ENCODE measurements at regions not wholly inside any gene's neighbourhood (a gene's known extent, or its start where the extent isn't known, plus 50 kb on each side); places are given as distances from the start of the nearest gene placed in this dataset.

DNA sequence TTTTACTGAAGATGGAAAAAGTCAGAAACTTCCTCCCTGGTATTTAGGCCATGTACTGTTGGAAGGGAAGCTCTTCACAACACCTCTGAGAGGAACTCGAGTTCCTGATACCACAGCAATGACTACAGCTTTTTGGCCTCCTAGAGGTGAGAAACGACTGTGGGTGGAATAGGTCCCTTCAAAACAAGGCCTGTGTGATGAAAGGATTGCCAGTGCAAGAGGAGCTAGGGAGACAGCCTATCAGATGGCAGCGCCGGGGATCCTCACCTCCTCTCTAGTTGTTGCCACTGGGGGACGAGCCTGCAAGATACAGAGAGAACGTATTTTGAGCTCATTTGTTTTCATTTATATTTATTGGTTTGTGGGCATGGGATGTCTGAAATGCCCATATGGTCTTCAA is 187.8 kb upstream of the KCND3 start:
- no peak for TF ChIP-seq POU2F2 (IDR thresholded peaks at IDR 0.05; ENCODE audit: low read depth, low read length)
- no peak for TF ChIP-seq POLR2A (IDR thresholded peaks at IDR 0.05; ENCODE audit: low read depth, low read length)
- no peak for TF ChIP-seq PAX5 (IDR thresholded peaks at IDR 0.05; ENCODE audit: insufficient read depth, low read length, severe bottlenecking)
- no peak for TF ChIP-seq SPI1 (IDR thresholded peaks at IDR 0.05; ENCODE audit: low read depth, low read length)
- TF ChIP-seq TAF1 (IDR thresholded peaks at IDR 0.05; ENCODE audit: low read depth, low read length) = no peak
- TF ChIP-seq POLR2AphosphoS5 (IDR thresholded peaks at IDR 0.05; ENCODE audit: low read depth, low read length) = no peak
- FAIRE-seq = no peak
- no peak for DNase-seq (ENCODE audit: insufficient read length, low spot score)

DNA sequence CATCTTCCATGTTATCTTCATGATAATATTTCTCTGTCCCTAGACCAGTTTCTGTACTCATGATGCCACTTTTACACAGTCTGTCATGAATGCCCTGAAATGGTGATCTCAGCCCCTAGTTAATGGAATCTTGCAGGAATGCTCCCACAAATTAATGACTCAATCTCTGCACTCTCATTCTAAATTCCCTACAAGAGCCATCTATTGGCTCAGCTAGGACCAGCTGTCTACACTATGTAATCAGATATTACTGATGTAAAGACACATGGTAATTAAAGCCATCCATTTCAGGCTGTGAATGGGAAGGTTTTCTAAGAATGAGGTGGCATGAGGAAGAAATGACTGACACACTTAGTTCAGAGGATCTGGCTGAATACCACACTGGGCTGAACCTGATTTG is 199.1 kb upstream of the KCND3 start:
- FAIRE-seq = no peak

DNA sequence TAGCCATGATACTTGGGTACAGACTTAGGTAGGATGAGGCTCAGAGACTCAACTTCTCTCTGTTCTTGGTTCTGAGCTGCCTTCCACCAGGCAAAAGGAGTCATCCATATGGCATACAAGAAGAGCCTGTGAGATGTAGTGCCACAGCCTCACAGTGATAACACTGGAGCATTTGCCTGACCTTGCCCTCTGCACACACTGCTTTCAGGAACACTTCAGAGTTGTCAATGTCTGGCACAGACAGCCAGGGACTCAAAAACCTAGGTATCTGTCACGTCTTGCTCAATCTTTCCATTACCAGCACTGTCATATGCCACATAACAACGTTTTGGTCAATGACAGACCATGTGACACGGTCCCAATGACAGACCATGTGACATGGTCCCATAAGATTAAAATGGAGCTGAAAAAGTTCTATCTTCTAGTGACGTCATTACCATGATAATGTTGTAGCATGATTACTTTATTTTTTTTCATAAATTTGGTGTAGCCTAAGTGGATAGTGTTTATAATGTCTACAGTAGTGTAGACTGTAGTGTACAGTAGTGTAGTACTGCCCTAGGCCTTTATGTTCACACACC is 199.9 kb upstream of the CTTNBP2NL start:
- TF ChIP-seq POU2F2 (IDR thresholded peaks at IDR 0.05; ENCODE audit: low read depth, low read length) = no peak
- no peak for TF ChIP-seq PAX5 (IDR thresholded peaks at IDR 0.05; ENCODE audit: insufficient read depth, low read length, severe bottlenecking)
- no peak for TF ChIP-seq TAF1 (IDR thresholded peaks at IDR 0.05; ENCODE audit: low read depth, low read length)
- no peak for TF ChIP-seq POLR2AphosphoS5 (IDR thresholded peaks at IDR 0.05; ENCODE audit: low read depth, low read length)
- TF ChIP-seq POLR2A (IDR thresholded peaks at IDR 0.05; ENCODE audit: low read depth, low read length) = no peak
- TF ChIP-seq SPI1 (IDR thresholded peaks at IDR 0.05; ENCODE audit: low read depth, low read length) = no peak
- no peak for DNase-seq (ENCODE audit: insufficient read length, low spot score)
- no peak for FAIRE-seq

More for the DNA sequence above, 199.1 kb upstream of the KCND3 start:
- TF ChIP-seq SPI1 (IDR thresholded peaks at IDR 0.05; ENCODE audit: low read depth, low read length) (no peak), PAX5 (IDR thresholded peaks at IDR 0.05; ENCODE audit: insufficient read depth, low read length, severe bottlenecking) (no peak), TAF1 (IDR thresholded peaks at IDR 0.05; ENCODE audit: low read depth, low read length) (no peak), POU2F2 (IDR thresholded peaks at IDR 0.05; ENCODE audit: low read depth, low read length) (no peak), POLR2A (IDR thresholded peaks at IDR 0.05; ENCODE audit: low read depth, low read length) (no peak), POLR2AphosphoS5 (IDR thresholded peaks at IDR 0.05; ENCODE audit: low read depth, low read length) (no peak)
- DNase-seq (ENCODE audit: insufficient read length, low spot score) = no peak

DNA sequence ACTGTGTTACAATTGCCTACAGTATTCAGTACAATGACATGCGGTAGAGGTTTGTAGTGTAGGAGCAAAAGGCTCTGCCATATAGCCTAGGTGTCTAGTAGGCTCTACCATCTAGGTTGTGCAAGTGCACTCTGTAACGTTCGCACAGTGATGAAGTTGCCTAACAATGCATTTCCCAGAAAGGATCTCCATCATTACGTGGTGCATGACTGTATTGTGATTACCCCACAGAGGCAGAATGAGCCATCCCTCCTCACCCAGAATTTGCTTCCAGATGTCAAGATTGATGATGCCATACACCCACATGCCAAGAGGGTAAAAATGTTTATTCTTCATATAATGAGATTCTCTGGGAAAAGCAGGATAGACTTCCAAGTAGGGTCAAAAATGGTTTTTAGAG is 199.3 kb upstream of the CTTNBP2NL start:
- no peak for DNase-seq (ENCODE audit: insufficient read length, low spot score)
- no peak for FAIRE-seq
- no peak for TF ChIP-seq SPI1 (IDR thresholded peaks at IDR 0.05; ENCODE audit: low read depth, low read length)
- no peak for TF ChIP-seq POLR2AphosphoS5 (IDR thresholded peaks at IDR 0.05; ENCODE audit: low read depth, low read length)
- no peak for TF ChIP-seq POU2F2 (IDR thresholded peaks at IDR 0.05; ENCODE audit: low read depth, low read length)
- no peak for TF ChIP-seq TAF1 (IDR thresholded peaks at IDR 0.05; ENCODE audit: low read depth, low read length)
- TF ChIP-seq PAX5 (IDR thresholded peaks at IDR 0.05; ENCODE audit: insufficient read depth, low read length, severe bottlenecking) = no peak
- TF ChIP-seq POLR2A (IDR thresholded peaks at IDR 0.05; ENCODE audit: low read depth, low read length) = no peak

DNA sequence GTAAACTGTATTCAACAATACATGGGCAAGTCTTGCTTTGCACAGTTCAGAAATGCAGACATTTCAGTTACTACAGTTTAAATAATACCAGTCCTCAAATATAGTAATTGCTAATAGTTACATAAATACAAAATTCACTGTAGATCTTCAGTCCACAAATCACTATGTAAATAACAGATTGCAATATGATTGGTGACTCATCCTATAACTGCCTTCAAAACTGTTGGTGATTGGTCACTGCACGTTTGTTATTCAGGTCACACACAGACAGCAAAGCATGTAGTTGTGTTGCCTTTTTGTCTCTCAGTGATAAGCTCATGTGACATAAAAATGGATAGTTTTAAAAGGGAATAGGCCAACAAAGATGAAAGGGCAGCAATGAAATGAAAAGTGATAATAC is 186.5 kb upstream of the CTTNBP2NL start:
- no peak for TF ChIP-seq POU2F2 (IDR thresholded peaks at IDR 0.05; ENCODE audit: low read depth, low read length)
- TF ChIP-seq POLR2AphosphoS5 (IDR thresholded peaks at IDR 0.05; ENCODE audit: low read depth, low read length) = no peak
- TF ChIP-seq SPI1 (IDR thresholded peaks at IDR 0.05; ENCODE audit: low read depth, low read length) = no peak
- TF ChIP-seq PAX5 (IDR thresholded peaks at IDR 0.05; ENCODE audit: insufficient read depth, low read length, severe bottlenecking) = no peak
- TF ChIP-seq TAF1 (IDR thresholded peaks at IDR 0.05; ENCODE audit: low read depth, low read length) = no peak
- no peak for TF ChIP-seq POLR2A (IDR thresholded peaks at IDR 0.05; ENCODE audit: low read depth, low read length)
- FAIRE-seq (no peak), DNase-seq (ENCODE audit: insufficient read length, low spot score) (no peak)

DNA sequence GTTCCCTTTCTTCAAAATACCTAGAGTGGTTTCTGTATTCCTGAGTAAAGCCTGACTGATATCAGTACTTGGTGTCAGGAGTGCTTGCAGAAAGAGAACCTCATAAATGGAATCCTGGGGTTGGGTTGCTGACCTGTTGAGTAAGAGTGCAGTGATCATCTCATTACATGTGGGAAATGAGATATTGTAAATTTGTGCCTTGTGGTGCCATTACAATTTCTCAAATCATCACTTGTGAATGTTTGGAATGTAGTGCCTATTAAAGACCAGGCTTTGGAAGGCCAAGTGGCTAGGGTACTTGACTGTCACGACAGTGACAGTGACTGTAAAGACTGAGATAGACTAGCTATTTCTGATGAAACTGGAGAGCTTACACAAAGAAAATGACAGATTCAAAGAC is 176.7 kb upstream of the CTTNBP2NL start:
- TF ChIP-seq POLR2AphosphoS5 (IDR thresholded peaks at IDR 0.05; ENCODE audit: low read depth, low read length) (no peak), POLR2A (IDR thresholded peaks at IDR 0.05; ENCODE audit: low read depth, low read length) (no peak), PAX5 (IDR thresholded peaks at IDR 0.05; ENCODE audit: insufficient read depth, low read length, severe bottlenecking) (no peak)
- DNase-seq (ENCODE audit: insufficient read length, low spot score) (no peak), FAIRE-seq (no peak)

DNA sequence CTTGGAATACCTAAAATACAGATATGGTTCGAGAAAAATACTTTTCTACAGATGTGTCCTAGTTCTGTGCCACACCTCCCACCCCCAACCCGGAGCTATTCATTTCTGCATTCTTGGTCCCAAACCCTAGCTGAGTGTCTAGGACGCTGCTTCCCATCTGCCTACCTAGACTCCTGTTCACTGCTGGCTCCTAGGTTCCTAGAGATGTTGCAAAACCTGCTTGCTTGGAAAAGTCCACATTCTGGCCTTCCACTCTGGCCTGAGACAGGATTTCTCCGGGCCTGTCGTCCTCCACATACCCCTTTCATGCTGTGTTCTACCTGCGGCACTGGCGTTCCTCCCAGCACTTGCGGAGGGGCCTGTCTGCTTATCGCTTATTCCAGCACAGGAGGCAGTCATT is 165.8 kb upstream of the CTTNBP2NL start:
- no peak for DNase-seq (ENCODE audit: insufficient read length, low spot score)
- FAIRE-seq = no peak
- TF ChIP-seq POLR2A (IDR thresholded peaks at IDR 0.05; ENCODE audit: low read depth, low read length) (no peak), POLR2AphosphoS5 (IDR thresholded peaks at IDR 0.05; ENCODE audit: low read depth, low read length) (no peak), SPI1 (IDR thresholded peaks at IDR 0.05; ENCODE audit: low read depth, low read length) (no peak), POU2F2 (IDR thresholded peaks at IDR 0.05; ENCODE audit: low read depth, low read length) (no peak), PAX5 (IDR thresholded peaks at IDR 0.05; ENCODE audit: insufficient read depth, low read length, severe bottlenecking) (no peak), TAF1 (IDR thresholded peaks at IDR 0.05; ENCODE audit: low read depth, low read length) (no peak)

DNA sequence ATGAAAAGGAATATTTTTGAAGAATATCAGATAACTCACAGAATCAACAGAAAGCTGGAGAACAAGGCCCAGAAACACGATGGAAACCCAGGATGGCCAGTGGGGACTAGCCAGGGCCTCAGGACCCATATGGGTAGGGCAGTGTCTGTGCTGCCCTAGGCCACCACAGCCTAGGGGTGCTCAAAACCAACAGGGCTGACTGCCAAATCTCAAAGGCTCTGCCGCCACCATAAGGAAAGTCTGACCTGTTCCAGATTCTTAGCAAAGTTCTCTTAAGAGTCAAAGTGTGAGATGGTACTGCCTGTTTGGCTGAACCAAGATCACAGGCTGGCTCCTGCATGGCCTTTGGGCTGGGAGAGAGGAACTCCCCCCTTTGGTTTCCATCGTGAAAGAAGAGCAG is 164.7 kb upstream of the CTTNBP2NL start:
- DNase-seq (ENCODE audit: insufficient read length, low spot score) (no peak), FAIRE-seq (no peak)
- no peak for TF ChIP-seq SPI1 (IDR thresholded peaks at IDR 0.05; ENCODE audit: low read depth, low read length)

DNA sequence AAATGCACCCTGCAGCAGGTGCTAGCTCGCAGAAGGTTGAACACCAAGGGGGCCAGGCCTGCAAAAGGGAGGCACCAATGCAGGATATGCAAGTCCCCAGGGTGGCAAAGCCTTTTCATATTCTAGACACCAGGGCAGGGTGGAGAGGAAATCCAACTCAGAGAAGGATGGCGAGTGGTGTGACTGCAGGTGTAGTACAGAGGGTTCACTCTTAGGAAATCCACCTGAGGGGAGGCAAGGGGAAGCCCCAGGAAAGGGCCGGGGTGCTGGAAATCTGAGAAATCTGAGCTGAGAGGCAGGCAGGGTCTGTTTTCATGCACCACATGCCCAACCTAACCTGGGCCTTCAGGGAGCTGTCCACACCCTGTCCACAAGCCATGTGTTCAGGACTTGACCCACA is 163.2 kb upstream of the CTTNBP2NL start:
- TF ChIP-seq PAX5 (IDR thresholded peaks at IDR 0.05; ENCODE audit: insufficient read depth, low read length, severe bottlenecking) (no peak), POLR2A (IDR thresholded peaks at IDR 0.05; ENCODE audit: low read depth, low read length) (no peak), SPI1 (IDR thresholded peaks at IDR 0.05; ENCODE audit: low read depth, low read length) (no peak), TAF1 (IDR thresholded peaks at IDR 0.05; ENCODE audit: low read depth, low read length) (no peak), POU2F2 (IDR thresholded peaks at IDR 0.05; ENCODE audit: low read depth, low read length) (no peak), POLR2AphosphoS5 (IDR thresholded peaks at IDR 0.05; ENCODE audit: low read depth, low read length) (no peak)
- DNase-seq (ENCODE audit: insufficient read length, low spot score) (no peak), FAIRE-seq (no peak)

DNA sequence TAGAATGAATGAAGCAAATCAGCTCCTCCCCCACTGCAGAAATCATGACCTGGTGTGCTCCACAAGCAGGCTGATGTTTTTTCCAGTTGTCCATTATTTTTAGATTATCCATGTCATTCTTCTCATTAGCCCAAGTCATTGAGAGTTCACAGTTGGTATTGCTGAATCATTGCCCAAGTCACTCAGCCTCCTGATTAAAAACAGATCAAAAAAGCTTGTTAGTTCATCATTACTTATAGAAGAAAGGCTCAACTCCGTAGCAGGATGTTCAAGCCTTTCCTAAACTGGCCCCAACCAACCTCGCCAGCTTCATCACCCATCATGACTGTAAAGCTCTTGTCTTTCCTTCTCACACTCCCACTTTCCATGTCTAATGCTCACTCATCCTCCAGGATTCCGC is 161.3 kb upstream of the CTTNBP2NL start:
- no peak for DNase-seq (ENCODE audit: insufficient read length, low spot score)
- TF ChIP-seq POLR2A (IDR thresholded peaks at IDR 0.05; ENCODE audit: low read depth, low read length) (no peak), PAX5 (IDR thresholded peaks at IDR 0.05; ENCODE audit: insufficient read depth, low read length, severe bottlenecking) (no peak), POU2F2 (IDR thresholded peaks at IDR 0.05; ENCODE audit: low read depth, low read length) (no peak), SPI1 (IDR thresholded peaks at IDR 0.05; ENCODE audit: low read depth, low read length) (no peak), POLR2AphosphoS5 (IDR thresholded peaks at IDR 0.05; ENCODE audit: low read depth, low read length) (no peak), TAF1 (IDR thresholded peaks at IDR 0.05; ENCODE audit: low read depth, low read length) (no peak)
- no peak for FAIRE-seq
